OCI-LY1 (cell line): ENCODE measurements at regions not wholly inside any gene's neighbourhood (a gene's known extent, or its start where the extent isn't known, plus 50 kb on each side); places are given as distances from the start of the nearest gene placed in this dataset.

ENCODE experiments used
- H2AFZ ChIP-seq: fragments of 200-600 bp; sonication (generic), shearing (Covaris generic); 2 replicates; pipeline ENCODE4 v1.6.0; 2014; ENCODE audit warnings: antibody characterized with exemption, mild to moderate bottlenecking, low read length
- H3F3A ChIP-seq: fragments of 200-600 bp; sonication (generic), shearing (Covaris generic); 2 replicates; pipeline ENCODE4 v1.6.0; 2014; ENCODE audit warnings: mild to moderate bottlenecking, antibody characterized with exemption, low read length, moderate library complexity; ENCODE audit not compliant: insufficient read depth
- H3K27ac ChIP-seq: fragments of 200-600 bp; sonication (generic); 2 replicates; pipeline ENCODE4 v1.5.1; 2014; ENCODE audit warnings: low read length, mixed run types, mild to moderate bottlenecking, low read depth; ENCODE audit not compliant: poor library complexity, severe bottlenecking
- H3K27me3 ChIP-seq: fragments of 200-600 bp; sonication (generic); 2 replicates; pipeline ENCODE4 v1.6.0; 2014; ENCODE audit warnings: antibody characterized with exemption, mild to moderate bottlenecking, low read length, moderate library complexity; ENCODE audit not compliant: insufficient read depth
- H3K36me3 ChIP-seq: fragments of 200-600 bp; sonication (generic); 2 replicates; pipeline ENCODE4 v1.6.1; 2014; ENCODE audit warnings: mild to moderate bottlenecking, antibody characterized with exemption, low read length, moderate library complexity, mixed read lengths; ENCODE audit not compliant: insufficient read depth
- H3K4me1 ChIP-seq: fragments of 200-600 bp; sonication (generic); 2 replicates; pipeline ENCODE4 v1.5.1; 2014; ENCODE audit warnings: mild to moderate bottlenecking, low read length, moderate library complexity; ENCODE audit not compliant: insufficient read depth, severe bottlenecking
- H3K4me2 ChIP-seq: fragments of 200-600 bp; sonication (generic), shearing (Covaris generic); 2 replicates; pipeline ENCODE4 v1.6.1; 2014; ENCODE audit warnings: low read length
- H3K4me3 ChIP-seq: fragments of 200-600 bp; sonication (generic); 2 replicates; pipeline ENCODE4 v1.5.1; 2014; ENCODE audit warnings: low read length, low read depth, mild to moderate bottlenecking, mixed read lengths; ENCODE audit not compliant: poor library complexity, severe bottlenecking
- H3K79me2 ChIP-seq: fragments of 200-600 bp; shearing (Covaris generic); 2 replicates; pipeline ENCODE4 v1.6.1; 2016; ENCODE audit warnings: mixed run types, low read length, mixed read lengths; ENCODE audit not compliant: insufficient read depth
- H3K9ac ChIP-seq: fragments of 200-600 bp; sonication (generic), shearing (Covaris generic); 2 replicates; pipeline ENCODE4 v1.6.1; 2014; ENCODE audit warnings: mild to moderate bottlenecking, low read length, mixed read lengths
- H3K9me2 ChIP-seq: fragments of 200-600 bp; sonication (generic), shearing (Covaris generic); 2 replicates; pipeline ENCODE4 v1.6.1; 2014; ENCODE audit warnings: low read depth, mild to moderate bottlenecking, low read length, mixed read lengths
- H3K9me3 ChIP-seq: fragments of 200-600 bp; shearing (Covaris generic); 2 replicates; pipeline ENCODE4 v1.6.1; 2014; ENCODE audit warnings: low read length, mixed read lengths
- H4K20me1 ChIP-seq: fragments of 200-600 bp; sonication (generic), shearing (Covaris generic); 2 replicates; pipeline ENCODE4 v1.6.0; 2016; ENCODE audit warnings: mild to moderate bottlenecking, low read length; ENCODE audit not compliant: insufficient read depth
- EZH2 ChIP-seq: fragments of 200-600 bp; sonication (generic), shearing (Covaris generic); IDR thresholded peaks from 2 replicates; pipeline ENCODE4 v1.8.0; 2017; ENCODE audit warnings: borderline replicate concordance, mixed run types, mild to moderate bottlenecking, antibody characterized with exemption, low read length, moderate library complexity, mixed read lengths
- TF ChIP-seq, protein P1 (sequence below): fragments of 200-600 bp; sonication (generic), shearing (Covaris generic); IDR thresholded peaks from 2 replicates; pipeline ENCODE4 v1.5.1; 2017; ENCODE audit warnings: mild to moderate bottlenecking, antibody characterized with exemption, low read length, moderate library complexity, mixed read lengths

DNA sequence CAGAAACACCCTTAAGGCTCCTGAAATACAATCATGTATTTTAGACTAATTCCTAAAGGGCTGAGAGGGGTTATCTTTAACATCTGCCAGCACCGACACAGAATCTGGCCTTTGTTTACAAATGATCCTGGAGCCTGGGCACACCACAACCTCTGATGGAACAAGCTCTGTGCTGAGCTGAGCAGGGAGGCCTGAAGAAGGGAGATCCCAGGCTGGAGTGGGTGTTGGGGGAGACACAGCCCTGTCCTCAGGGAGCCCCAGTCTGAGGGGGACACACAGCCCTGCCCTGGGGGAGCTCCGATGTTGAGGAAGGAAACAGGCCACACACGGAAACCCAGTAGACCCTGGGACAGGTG, 130.5 kb downstream of the VEGFA start:
- no peak overlapping the region for H3K4me2 ChIP-seq

DNA sequence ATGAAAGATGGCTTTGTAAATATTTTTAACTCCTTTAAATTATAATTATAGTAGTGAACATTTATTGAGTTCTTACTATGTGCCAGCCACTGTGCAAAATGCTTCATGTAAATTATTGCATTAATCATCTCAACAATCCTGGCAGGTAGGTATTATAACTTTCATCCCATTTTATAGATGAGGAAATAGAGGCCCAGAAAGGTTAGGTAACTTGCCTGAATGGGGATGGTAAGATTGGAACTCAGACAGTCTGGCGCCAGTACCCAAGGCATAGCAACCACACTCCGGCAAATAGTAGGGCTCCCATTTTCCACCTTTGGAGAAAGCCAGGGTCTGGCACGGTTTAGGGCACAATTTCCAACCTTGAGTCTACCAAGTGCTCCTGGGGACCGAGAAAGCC, 129.8 kb downstream of the VEGFA start:
- Histone ChIP-seq H3K4me3 (no peak overlapping the region), H3K27me3 (peaks cover 5% of the 10 kb centered on the region; the same call in 1 of the 2 replicates), H4K20me1 (no peaks in the 10 kb centered on the region), H3K27ac (no peak overlapping the region), H3K79me2 (no peaks in the 10 kb centered on the region), H3K4me2 (no peak overlapping the region), H3K9me3 (no peaks in the 10 kb centered on the region), H3K4me1 (no peaks in the 10 kb centered on the region), H2AFZ (no peak overlapping the region), H3K36me3 (no peaks in the 10 kb centered on the region), H3K9ac (no peak overlapping the region), H3F3A (no peaks in the 10 kb centered on the region), H3K9me2 (no peaks in the 10 kb centered on the region)
- TF ChIP-seq, protein P1, sequence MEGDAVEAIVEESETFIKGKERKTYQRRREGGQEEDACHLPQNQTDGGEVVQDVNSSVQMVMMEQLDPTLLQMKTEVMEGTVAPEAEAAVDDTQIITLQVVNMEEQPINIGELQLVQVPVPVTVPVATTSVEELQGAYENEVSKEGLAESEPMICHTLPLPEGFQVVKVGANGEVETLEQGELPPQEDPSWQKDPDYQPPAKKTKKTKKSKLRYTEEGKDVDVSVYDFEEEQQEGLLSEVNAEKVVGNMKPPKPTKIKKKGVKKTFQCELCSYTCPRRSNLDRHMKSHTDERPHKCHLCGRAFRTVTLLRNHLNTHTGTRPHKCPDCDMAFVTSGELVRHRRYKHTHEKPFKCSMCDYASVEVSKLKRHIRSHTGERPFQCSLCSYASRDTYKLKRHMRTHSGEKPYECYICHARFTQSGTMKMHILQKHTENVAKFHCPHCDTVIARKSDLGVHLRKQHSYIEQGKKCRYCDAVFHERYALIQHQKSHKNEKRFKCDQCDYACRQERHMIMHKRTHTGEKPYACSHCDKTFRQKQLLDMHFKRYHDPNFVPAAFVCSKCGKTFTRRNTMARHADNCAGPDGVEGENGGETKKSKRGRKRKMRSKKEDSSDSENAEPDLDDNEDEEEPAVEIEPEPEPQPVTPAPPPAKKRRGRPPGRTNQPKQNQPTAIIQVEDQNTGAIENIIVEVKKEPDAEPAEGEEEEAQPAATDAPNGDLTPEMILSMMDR, result no peak
- TF ChIP-seq EZH2, result no peak

More for the DNA sequence above, 130.5 kb downstream of the VEGFA start:
- Histone ChIP-seq H3K36me3 (no peaks in the 10 kb centered on the region), H3F3A (no peaks in the 10 kb centered on the region), H3K27me3 (peaks cover 5% of the 10 kb centered on the region; the same call in 1 of the 2 replicates), H3K9me2 (no peaks in the 10 kb centered on the region), H3K27ac (no peak overlapping the region), H2AFZ (no peak overlapping the region), H4K20me1 (no peaks in the 10 kb centered on the region), H3K4me1 (no peaks in the 10 kb centered on the region), H3K79me2 (no peaks in the 10 kb centered on the region), H3K9me3 (no peaks in the 10 kb centered on the region), H3K9ac (no peak overlapping the region), H3K4me3 (no peak overlapping the region)
- TF ChIP-seq, protein P1, result no peak
- no peak for TF ChIP-seq EZH2

DNA sequence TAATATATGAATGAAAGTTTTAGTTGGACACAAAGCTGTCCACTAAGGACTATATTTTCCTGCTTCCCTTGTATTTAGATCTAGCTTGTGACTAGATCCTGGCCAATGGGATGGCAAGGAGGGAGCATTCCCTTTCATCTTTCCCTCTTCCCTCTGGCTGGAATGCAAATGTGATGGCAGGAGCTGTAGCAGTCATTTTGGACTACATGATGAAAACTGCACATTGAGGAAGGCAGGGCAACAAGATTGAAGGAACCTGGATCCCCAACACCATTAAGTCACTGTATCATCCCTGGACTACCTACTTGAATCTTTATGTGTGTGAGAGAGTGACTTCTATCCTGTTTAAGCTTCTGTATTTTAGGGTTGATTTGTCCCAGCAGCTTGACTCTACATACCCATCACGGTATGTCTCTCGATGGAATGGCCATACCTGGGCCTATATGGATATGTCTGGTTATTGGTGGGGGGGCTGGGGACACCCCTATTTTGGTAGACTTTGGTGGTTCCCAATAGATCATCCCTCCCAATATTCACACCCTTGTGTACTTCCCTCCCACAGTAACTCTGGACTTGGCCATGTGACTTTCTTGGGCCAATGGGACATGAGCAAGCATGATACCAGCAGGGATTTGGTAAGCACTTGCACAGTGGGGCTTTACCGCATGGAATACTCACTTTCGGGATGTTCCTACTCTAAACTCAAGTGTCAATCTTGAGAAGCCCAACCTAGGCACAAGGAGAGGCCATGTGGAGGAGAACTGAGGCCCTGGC, 128.5 kb downstream of the VEGFA start:
- Histone ChIP-seq H3K79me2 (no peaks in the 10 kb centered on the region), H3K36me3 (no peaks in the 10 kb centered on the region), H3K4me3 (no peak overlapping the region), H3K27ac (no peak overlapping the region), H3K4me2 (no peak overlapping the region), H3K4me1 (no peaks in the 10 kb centered on the region), H3K27me3 (peaks cover 5% of the 10 kb centered on the region; the same call in 1 of the 2 replicates), H3K9me2 (no peaks in the 10 kb centered on the region), H3K9ac (no peak overlapping the region), H3K9me3 (no peaks in the 10 kb centered on the region), H3F3A (no peaks in the 10 kb centered on the region), H2AFZ (no peak overlapping the region), H4K20me1 (no peaks in the 10 kb centered on the region)
- no peak for TF ChIP-seq EZH2
- TF ChIP-seq, protein P1, result no peak
